ENCODE measurements at regions not wholly inside any gene's neighbourhood (a gene's known extent, or its start where the extent isn't known, plus 50 kb on each side); places are given as distances from the start of the nearest gene placed in this dataset.
"Not testable (repeated sequence)": the region's sequence is repeated elsewhere in the genome, so short reads cannot be mapped to it uniquely, and the experiment has no call there.

DNA sequence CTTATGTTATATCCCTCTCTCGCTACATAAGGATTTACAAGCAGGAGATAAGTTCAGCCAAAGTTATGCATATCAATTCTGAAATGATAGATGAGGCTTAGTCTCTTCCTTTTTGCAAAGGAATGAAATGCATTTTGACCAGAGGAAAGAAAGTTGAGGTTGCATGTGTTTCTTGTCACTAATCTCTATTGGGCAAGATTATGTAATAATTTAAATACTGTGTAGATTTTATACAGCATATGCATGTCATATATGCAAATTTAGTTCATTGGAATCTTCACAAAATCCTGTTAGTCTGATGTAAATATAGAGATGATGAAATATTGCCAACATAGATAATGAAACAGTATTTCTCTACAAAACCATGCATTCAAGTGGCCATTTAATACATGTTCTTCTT, 858.7 kb upstream of the RAG2 start:
- Histone ChIP-seq H3K27me3 (ENCODE audit: control insufficient read depth, insufficient read depth, low read length) (no peaks in the 10 kb centered on the region), H3K4me1 (ENCODE audit: control insufficient read depth, insufficient read depth, low read length, poor library complexity, severe bottlenecking) (no peaks in the 10 kb centered on the region), H3K27ac (ENCODE audit: insufficient read depth, low read length, poor library complexity, severe bottlenecking) (no peak overlapping the region), H3K36me3 (ENCODE audit: control insufficient read depth, insufficient read depth, low read length) (no peaks in the 10 kb centered on the region), H3K4me3 (ENCODE audit: low read depth, low read length) (no peak overlapping the region), H3K9me3 (ENCODE audit: control insufficient read depth in 2 of 2, low read length in 2 of 2) (peaks cover 2 to 6% of the 10 kb centered on the region in 2 experiments)
- DNase-seq, result no peak
- H3K4me1 Mint-ChIP-seq, result no peaks in the 10 kb centered on the region
- H3K4me3 Mint-ChIP-seq, result no peak overlapping the region
- H3K36me3 Mint-ChIP-seq, result no peaks in the 10 kb centered on the region
- H3K9me3 Mint-ChIP-seq, result peaks cover 0 to 20% (median 5%) of the 10 kb centered on the region in 7 donors
- no peak overlapping the region for H3K27ac Mint-ChIP-seq
- ATAC-seq (ENCODE audit: low read depth in 2 of 2), result no peak
- H3K27me3 Mint-ChIP-seq, result no peaks in the 10 kb centered on the region

DNA sequence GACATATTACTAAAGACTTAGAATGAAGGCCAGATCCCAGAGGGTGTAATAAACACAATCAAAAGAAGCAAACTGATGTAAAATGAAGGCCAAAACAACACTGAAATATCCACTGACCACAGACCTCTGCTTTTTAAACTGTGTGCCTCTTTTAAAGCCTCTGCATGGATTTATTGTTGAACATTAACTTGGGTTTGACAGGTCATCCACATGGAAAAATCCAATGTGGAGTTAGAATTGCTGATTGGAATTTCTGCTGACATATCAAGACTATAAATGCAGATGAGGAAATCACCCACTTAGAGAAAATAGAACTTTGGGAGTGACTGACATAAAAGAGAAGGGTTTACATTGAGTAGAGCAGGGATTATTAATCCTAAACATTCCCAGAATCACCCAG, 853.9 kb upstream of the RAG2 start:
- no peaks in the 10 kb centered on the region for H3K27me3 Mint-ChIP-seq
- Histone ChIP-seq H3K4me3 (ENCODE audit: low read depth, low read length) (no peak overlapping the region), H3K27me3 (ENCODE audit: control insufficient read depth, insufficient read depth, low read length) (no peaks in the 10 kb centered on the region), H3K27ac (ENCODE audit: insufficient read depth, low read length, poor library complexity, severe bottlenecking) (no peak overlapping the region), H3K4me1 (ENCODE audit: control insufficient read depth, insufficient read depth, low read length, poor library complexity, severe bottlenecking) (no peaks in the 10 kb centered on the region), H3K36me3 (ENCODE audit: control insufficient read depth, insufficient read depth, low read length) (no peaks in the 10 kb centered on the region), H3K9me3 (ENCODE audit: control insufficient read depth in 2 of 2, low read length in 2 of 2) (peaks cover 0 to 3% of the 10 kb centered on the region in 2 experiments)
- no peaks in the 10 kb centered on the region for H3K4me1 Mint-ChIP-seq
- DNase-seq, result no peak
- ATAC-seq (ENCODE audit: low read depth in 2 of 2), result no peak
- no peak overlapping the region for H3K4me3 Mint-ChIP-seq
- no peaks in the 10 kb centered on the region for H3K36me3 Mint-ChIP-seq
- H3K9me3 Mint-ChIP-seq, result peaks cover 0 to 23% (median 5%) of the 10 kb centered on the region in 7 donors
- H3K27ac Mint-ChIP-seq, result no peak overlapping the region

- peaks cover 0 to 20% (median 5%) of the 10 kb centered on the region in 7 donors for H3K9me3 Mint-ChIP-seq
Measured at GRCh38 chr11:37450613-37451012, 852.6 kb upstream of the RAG2 start.

DNA sequence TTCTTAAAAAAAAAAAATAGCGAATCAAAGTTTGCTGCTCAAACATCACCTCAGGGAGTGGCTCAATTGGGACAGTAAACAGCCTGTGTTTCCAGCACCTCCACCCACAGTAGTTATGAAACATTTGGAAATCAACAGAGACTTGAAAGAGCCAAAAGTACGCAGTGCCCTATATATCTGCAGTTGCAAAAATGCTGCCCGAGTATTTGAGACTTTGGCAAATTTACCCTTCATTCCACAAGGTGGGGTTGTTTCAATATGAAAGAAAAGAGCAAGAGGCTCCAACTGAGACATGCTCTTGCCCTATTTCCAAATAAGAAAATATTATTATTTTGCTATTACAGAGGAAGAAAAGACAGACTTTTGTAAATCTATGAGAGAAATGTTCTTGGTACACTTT, 851.1 kb upstream of the RAG2 start:
- H3K27me3 Mint-ChIP-seq, result no peaks in the 10 kb centered on the region
- H3K4me3 Mint-ChIP-seq, result no peak overlapping the region
- no peak for ATAC-seq (ENCODE audit: low read depth in 2 of 2)

More at GRCh38 chr11:37450613-37451012, 852.6 kb upstream of the RAG2 start:
- no peak overlapping the region for H3K27ac Mint-ChIP-seq
- no peak overlapping the region for H3K4me3 ChIP-seq (ENCODE audit: low read depth, low read length)
- H3K4me1 Mint-ChIP-seq, result no peaks in the 10 kb centered on the region
- no peaks in the 10 kb centered on the region for H3K27me3 ChIP-seq (ENCODE audit: control insufficient read depth, insufficient read depth, low read length)
- H3K27me3 Mint-ChIP-seq, result no peaks in the 10 kb centered on the region
- H3K27ac ChIP-seq (ENCODE audit: insufficient read depth, low read length, poor library complexity, severe bottlenecking), result no peak overlapping the region
- no peaks in the 10 kb centered on the region for H3K36me3 ChIP-seq (ENCODE audit: control insufficient read depth, insufficient read depth, low read length)
- ATAC-seq (ENCODE audit: low read depth in 2 of 2) (no peak), DNase-seq (no peak)
- peaks cover 3 to 7% of the 10 kb centered on the region in 2 experiments for H3K9me3 ChIP-seq (ENCODE audit: control insufficient read depth in 2 of 2, low read length in 2 of 2)
- H3K4me1 ChIP-seq (ENCODE audit: control insufficient read depth, insufficient read depth, low read length, poor library complexity, severe bottlenecking), result no peaks in the 10 kb centered on the region
- H3K36me3 Mint-ChIP-seq, result no peaks in the 10 kb centered on the region
- no peak overlapping the region for H3K4me3 Mint-ChIP-seq

GRCh38 chr11:37442576-37442975, 844.5 kb upstream of the RAG2 start:
- Mint-ChIP-seq H3K36me3 (no peaks in the 10 kb centered on the region), H3K27me3 (no peaks in the 10 kb centered on the region), H3K4me3 (no peak overlapping the region), H3K4me1 (no peaks in the 10 kb centered on the region), H3K9me3 (peaks cover 0 to 12% (median 5%) of the 10 kb centered on the region in 7 donors), H3K27ac (no peak overlapping the region)
- no peak for DNase-seq
- Histone ChIP-seq H3K27ac (ENCODE audit: insufficient read depth, low read length, poor library complexity, severe bottlenecking) (no peak overlapping the region), H3K9me3 (ENCODE audit: control insufficient read depth in 2 of 2, low read length in 2 of 2) (peaks cover 5 to 22% of the 10 kb centered on the region in 2 experiments), H3K27me3 (ENCODE audit: control insufficient read depth, insufficient read depth, low read length) (no peaks in the 10 kb centered on the region), H3K36me3 (ENCODE audit: control insufficient read depth, insufficient read depth, low read length) (no peaks in the 10 kb centered on the region), H3K4me3 (ENCODE audit: low read depth, low read length) (no peak overlapping the region), H3K4me1 (ENCODE audit: control insufficient read depth, insufficient read depth, low read length, poor library complexity, severe bottlenecking) (no peaks in the 10 kb centered on the region)
- ATAC-seq (ENCODE audit: low read depth in 2 of 2), result no peak

More for the DNA sequence above, 851.1 kb upstream of the RAG2 start:
- Histone ChIP-seq H3K27me3 (ENCODE audit: control insufficient read depth, insufficient read depth, low read length) (no peaks in the 10 kb centered on the region), H3K9me3 (ENCODE audit: control insufficient read depth in 2 of 2, low read length in 2 of 2) (peaks cover 3 to 7% of the 10 kb centered on the region in 2 experiments), H3K36me3 (ENCODE audit: control insufficient read depth, insufficient read depth, low read length) (no peaks in the 10 kb centered on the region), H3K27ac (ENCODE audit: insufficient read depth, low read length, poor library complexity, severe bottlenecking) (no peak overlapping the region), H3K4me1 (ENCODE audit: control insufficient read depth, insufficient read depth, low read length, poor library complexity, severe bottlenecking) (no peaks in the 10 kb centered on the region), H3K4me3 (ENCODE audit: low read depth, low read length) (no peak overlapping the region)
- H3K4me1 Mint-ChIP-seq, result no peaks in the 10 kb centered on the region
- peaks cover 0 to 15% (median 4%) of the 10 kb centered on the region in 7 donors for H3K9me3 Mint-ChIP-seq
- DNase-seq, result no peak
- no peak overlapping the region for H3K27ac Mint-ChIP-seq
- H3K36me3 Mint-ChIP-seq, result no peaks in the 10 kb centered on the region

DNA sequence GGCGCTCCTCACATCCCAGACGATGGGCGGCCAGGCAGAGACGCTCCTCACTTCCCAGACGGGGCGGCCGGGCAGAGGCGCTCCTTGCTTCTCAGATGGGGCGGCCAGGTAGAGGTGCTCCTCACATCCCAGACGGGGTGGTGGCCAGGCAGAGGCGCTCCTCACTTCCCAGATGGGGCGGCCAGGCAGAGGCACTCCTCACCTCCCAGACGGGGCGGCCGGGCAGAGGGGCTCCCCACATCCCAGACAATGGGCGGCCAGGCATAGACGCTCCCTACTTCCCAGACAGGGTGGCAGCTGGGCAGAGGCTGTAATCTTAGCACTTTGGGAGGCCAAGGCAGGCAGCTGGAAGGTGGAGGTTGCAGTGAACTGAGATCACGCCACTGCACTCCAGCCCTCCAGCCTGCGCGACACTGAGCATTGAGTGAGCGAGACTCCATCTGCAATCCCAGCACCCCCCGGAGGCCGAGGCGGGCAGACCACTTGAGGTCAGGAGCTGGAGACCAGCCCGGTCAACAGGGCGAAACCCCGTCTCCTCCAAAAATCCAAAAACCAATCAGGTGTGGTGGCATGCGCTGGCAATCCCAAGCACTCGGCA, 833.7 kb upstream of the RAG2 start:
- not testable (repeated sequence) for H3K36me3 Mint-ChIP-seq; H3K27ac ChIP-seq (ENCODE audit: insufficient read depth, low read length, poor library complexity, severe bottlenecking); H3K27me3 Mint-ChIP-seq; H3K27ac Mint-ChIP-seq; H3K4me1 Mint-ChIP-seq; DNase-seq; H3K9me3 ChIP-seq (ENCODE audit: control insufficient read depth in 2 of 2, low read length in 2 of 2); ATAC-seq (ENCODE audit: low read depth in 2 of 2); H3K27me3 ChIP-seq (ENCODE audit: control insufficient read depth, insufficient read depth, low read length); H3K4me3 Mint-ChIP-seq; H3K4me3 ChIP-seq (ENCODE audit: low read depth, low read length); H3K4me1 ChIP-seq (ENCODE audit: control insufficient read depth, insufficient read depth, low read length, poor library complexity, severe bottlenecking); H3K36me3 ChIP-seq (ENCODE audit: control insufficient read depth, insufficient read depth, low read length)
- peaks cover 0 to 22% (median 5%) of the 10 kb centered on the region in 7 donors for H3K9me3 Mint-ChIP-seq

DNA sequence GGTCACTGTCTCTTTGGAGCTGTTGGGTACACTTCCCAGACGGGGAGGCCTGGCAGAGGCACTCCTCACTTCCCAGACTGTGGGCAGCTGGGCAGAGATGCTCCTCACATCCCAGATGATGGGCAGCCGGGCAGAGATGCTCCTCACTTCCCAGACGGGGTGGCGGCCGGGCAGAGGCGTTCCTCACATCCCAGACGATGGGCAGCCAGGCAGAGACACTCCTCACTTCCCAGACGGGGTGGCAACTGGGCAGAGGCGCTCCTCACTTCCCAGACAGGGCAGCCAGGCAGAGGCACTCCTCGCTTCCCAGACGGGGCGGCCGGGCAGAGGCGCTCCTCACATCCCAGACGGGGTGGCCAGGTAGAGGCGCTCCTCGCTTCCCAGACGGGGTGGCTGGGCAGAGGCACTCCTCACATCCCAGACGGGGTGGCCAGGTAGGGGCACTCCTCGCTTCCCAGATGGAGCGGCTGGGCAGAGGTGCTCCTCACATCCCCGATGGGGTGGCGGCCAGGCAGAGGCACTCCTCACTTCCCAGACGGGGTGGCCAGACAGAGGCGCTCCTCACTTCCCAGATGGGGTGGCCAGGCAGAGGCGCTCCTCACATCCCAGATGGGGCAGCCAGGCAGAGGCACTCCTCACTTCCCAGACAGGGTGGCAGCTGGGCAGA, 833.1 kb upstream of the RAG2 start:
- not testable (repeated sequence) for H3K27ac ChIP-seq (ENCODE audit: insufficient read depth, low read length, poor library complexity, severe bottlenecking); DNase-seq; H3K4me1 Mint-ChIP-seq; ATAC-seq (ENCODE audit: low read depth in 2 of 2); H3K27ac Mint-ChIP-seq; H3K4me1 ChIP-seq (ENCODE audit: control insufficient read depth, insufficient read depth, low read length, poor library complexity, severe bottlenecking); H3K27me3 ChIP-seq (ENCODE audit: control insufficient read depth, insufficient read depth, low read length); H3K9me3 ChIP-seq (ENCODE audit: control insufficient read depth in 2 of 2, low read length in 2 of 2); H3K27me3 Mint-ChIP-seq; H3K36me3 ChIP-seq (ENCODE audit: control insufficient read depth, insufficient read depth, low read length); H3K36me3 Mint-ChIP-seq; H3K4me3 ChIP-seq (ENCODE audit: low read depth, low read length); H3K4me3 Mint-ChIP-seq
- H3K9me3 Mint-ChIP-seq, result peaks cover 0 to 22% (median 5%) of the 10 kb centered on the region in 7 donors

DNA sequence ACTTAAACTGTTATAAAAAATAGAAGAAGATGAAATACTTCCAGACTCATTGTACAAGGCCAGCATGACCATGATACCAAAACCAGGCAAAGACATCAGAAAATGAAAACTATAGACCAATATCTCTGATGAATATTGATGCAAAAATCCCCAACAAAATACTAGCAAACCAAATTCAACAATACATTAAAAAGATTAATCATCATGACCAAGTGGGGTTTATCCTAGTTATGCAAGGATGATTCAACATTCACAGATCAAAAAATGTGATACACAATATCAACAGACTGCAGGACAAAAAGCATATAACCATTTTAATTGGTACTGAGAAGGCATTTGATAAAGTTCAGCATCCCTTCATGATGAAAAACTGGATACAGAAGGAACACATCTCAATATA, 824.5 kb upstream of the RAG2 start:
- H3K4me3 Mint-ChIP-seq, result no peak overlapping the region

More for the DNA sequence above, 824.5 kb upstream of the RAG2 start:
- Histone ChIP-seq H3K36me3 (ENCODE audit: control insufficient read depth, insufficient read depth, low read length) (no peaks in the 10 kb centered on the region), H3K27me3 (ENCODE audit: control insufficient read depth, insufficient read depth, low read length) (no peaks in the 10 kb centered on the region), H3K27ac (ENCODE audit: insufficient read depth, low read length, poor library complexity, severe bottlenecking) (no peak overlapping the region), H3K9me3 (ENCODE audit: control insufficient read depth in 2 of 2, low read length in 2 of 2) (peaks cover 2 to 15% of the 10 kb centered on the region in 2 experiments), H3K4me1 (ENCODE audit: control insufficient read depth, insufficient read depth, low read length, poor library complexity, severe bottlenecking) (no peaks in the 10 kb centered on the region), H3K4me3 (ENCODE audit: low read depth, low read length) (no peak overlapping the region)
- Mint-ChIP-seq H3K27me3 (no peaks in the 10 kb centered on the region), H3K4me1 (no peaks in the 10 kb centered on the region), H3K36me3 (peaks cover 4% of the 10 kb centered on the region), H3K27ac (no peak overlapping the region), H3K9me3 (peaks cover 3 to 35% (median 16%) of the 10 kb centered on the region in 7 donors)
- DNase-seq, result no peak
- no peak for ATAC-seq (ENCODE audit: low read depth in 2 of 2)
